Retina (tissue), 1 donor: ENCODE measurements at regions not wholly inside any gene's neighbourhood (a gene's known extent, or its start where the extent isn't known, plus 50 kb on each side); places are given as distances from the start of the nearest gene placed in this dataset.
A peak's percentile ranks its signal among the peaks of the same experiment; 100 is the strongest.

Source experiments
- DNase-seq: peaks from one replicate; pipeline ENCODE4 v3.0.0-alpha.2; 2016

- DNase-seq = peak; percentile 57
Measured at GRCh38 chr2:62364791-62365528, 141.0 kb downstream of the TMEM17 start.

- no peak for DNase-seq
Measured at GRCh38 chr2:62363166-62363565, 142.8 kb downstream of the TMEM17 start.

- DNase-seq = no peak
Measured at GRCh38 chr2:62362561-62362960, 143.4 kb downstream of the TMEM17 start.

GRCh38 chr2:62361964-62362363 is 144.0 kb downstream of the TMEM17 start:
- DNase-seq = no peak

DNA sequence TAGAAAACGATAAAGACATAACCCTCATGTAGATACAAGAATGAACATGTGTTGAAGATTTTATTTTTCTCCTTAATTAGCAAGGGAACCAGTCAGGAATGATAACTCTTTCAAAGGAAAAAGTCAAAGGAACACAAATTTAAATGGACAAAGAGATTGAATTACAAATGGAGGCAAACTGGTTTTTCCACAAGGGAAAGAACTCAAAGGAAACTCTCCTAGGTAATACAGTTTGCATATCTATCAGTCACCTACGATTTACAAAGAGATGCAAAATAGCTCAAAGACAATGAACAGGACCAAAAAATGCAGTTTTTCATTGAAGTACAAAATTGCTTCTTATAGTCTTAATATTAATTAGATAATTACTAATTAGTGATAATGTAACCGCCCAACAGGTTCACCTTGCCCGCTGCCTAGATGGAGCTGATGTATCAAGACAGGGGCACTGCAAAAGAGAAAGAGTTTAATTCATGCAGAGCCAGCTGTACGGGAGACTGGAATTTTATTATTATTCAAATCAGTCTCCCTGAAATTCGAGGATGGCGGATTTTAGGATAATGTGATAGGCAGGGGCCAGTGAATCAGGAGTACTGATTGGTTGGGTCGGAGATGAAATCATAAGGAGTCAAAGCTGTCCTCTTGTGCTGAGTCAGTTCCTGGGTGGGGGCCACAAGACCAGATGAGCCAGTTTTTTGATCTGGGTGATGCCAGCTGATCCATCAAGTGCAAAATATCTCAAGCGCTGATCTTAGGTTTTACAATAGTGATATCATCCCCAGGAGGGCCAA is 151.0 kb downstream of the TMEM17 start:
- DNase-seq = no peak

DNA sequence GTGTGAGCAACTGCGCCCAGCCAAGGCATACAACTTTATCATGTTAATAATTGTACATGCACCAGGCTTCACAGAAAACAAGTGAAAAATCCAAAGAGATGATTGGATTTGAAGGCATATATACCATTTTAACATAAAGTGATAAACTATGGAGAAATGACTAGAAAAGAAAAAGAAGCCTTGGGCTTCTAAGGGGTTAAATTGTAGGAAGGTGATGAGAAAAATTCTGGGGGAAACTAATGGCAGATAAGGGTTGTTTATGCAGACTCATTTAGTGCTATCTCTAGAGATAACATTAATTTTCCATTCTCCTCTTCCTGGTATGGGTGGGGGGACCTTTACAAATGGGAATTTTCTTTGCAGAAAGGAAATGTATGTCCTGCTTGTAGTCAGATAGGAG is 154.0 kb downstream of the TMEM17 start:
- DNase-seq = no peak

GRCh38 chr2:62349788-62350187 is 153.9 kb downstream of the B3GNT2 start:
- no peak for DNase-seq

DNA sequence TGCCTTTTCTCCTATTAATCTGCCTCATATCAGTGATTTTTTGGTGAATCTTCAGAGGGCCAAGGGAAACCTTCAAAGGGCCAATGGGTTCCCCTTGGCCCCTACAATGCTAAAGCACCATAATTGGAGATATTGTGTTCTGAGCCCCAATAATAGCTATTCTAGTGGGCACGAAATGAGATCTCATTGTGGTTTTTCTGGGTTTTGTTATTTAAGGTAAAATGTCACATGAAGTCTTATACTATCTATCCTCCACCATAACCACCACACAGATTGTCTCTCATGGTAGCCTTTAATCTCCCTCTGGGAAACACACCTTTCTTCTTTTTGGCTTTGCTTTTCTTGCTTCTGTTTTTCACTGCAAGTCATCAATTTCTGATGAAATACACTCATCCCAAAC is 152.8 kb downstream of the B3GNT2 start:
- DNase-seq = no peak

GRCh38 chr2:62347563-62348270 is 151.8 kb downstream of the B3GNT2 start:
- no peak for DNase-seq

- DNase-seq = no peak
Measured at GRCh38 chr2:62344472-62344871, 148.6 kb downstream of the B3GNT2 start.

DNA sequence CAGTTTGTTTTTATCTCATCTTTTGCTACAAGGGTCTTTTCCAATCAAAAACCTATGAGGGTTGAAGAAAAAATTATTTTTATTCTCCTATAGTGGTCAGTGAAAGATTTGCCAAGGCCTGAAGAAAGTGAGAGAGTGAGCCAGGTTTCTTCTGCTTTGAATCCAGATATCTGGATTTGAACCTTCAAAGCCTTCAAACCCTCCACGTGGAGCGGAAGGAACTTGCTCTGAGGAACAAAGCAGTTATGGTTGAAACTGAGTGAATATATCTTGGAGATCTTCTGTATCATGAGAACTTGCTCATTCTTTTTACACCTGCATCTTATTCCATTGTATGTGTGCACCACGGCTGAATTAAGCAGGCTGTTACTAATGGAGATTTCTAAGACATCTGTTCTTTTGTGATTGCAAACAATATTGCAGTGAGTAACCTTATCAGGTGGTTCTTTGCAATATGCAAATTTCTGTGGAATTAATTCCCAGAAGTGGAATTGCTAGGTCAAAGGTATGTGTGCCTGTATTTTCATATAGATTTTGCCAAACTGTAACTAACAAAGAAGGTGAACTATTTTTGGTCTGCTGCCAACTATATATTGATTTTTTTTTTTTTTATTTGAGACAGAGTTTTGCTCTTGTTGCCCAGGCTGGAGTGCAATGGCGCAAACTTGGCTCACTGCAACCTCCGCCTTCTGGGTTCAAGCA is 147.9 kb downstream of the B3GNT2 start:
- no peak for DNase-seq

DNA sequence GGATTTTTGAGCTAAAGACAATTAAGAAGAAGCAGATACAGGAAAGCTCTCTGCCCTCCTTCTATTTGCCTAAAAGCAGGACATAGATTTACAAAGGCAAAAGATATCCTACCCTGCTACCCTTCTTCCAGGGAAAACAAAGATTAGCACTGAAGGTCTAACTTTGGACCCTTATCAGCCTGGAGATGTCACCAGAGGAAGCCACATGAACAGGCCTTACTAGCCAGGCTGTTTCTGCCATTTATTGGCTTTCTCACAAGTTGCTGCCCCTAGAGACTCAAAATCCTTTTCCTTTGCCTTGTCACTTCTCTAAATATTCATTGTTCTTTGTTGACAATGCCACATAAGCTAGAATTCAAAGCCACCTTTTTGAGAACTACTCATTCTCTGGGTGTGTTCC is 147.3 kb downstream of the B3GNT2 start:
- no peak for DNase-seq

DNA sequence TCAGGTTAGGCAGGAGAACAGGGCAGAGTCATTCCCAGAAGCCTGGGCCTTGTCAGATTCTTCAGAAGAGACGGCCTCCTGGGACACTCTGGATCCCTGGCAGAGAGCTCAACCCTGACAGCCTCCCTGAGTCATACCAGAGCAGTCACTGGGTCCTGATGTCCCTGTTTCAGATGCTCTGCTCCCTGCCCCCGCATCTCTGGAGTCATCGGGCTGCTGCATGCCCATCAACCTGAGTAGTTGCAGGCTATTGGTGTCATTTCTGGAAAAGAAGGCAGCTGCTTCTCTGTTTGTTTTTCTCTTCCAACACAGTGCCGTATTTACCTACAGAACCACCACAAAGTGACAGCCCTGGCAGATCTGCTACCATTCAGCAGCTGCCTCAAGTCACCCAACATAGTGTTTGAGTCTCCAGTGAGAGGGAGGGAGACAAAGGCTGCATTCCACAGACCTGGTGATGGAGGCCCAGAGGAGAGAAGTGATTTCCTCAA is 145.1 kb downstream of the B3GNT2 start:
- peak; percentile 22 for DNase-seq

DNA sequence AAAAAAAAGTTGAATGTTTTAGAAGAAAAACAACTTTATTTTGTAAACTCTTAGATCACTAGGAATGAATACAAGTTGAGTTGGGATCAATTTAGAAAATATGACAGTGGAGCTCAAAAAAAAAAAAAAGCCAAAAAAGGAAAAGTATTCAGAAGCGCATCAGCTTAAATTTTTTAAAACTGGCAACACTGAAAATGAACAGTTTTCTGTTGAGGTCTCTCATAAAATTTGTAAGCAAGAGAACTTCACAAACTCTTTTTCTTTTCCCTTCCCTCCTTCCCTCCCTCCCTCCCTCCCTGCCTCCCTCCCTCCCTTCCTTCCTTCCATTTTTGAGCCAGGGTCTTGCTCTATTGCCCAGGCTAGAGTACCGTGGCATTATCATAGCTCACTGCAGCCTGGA is 143.9 kb downstream of the B3GNT2 start:
- no peak for DNase-seq

- no peak for DNase-seq
Measured at GRCh38 chr2:62339413-62339812, 143.5 kb downstream of the B3GNT2 start.

DNA sequence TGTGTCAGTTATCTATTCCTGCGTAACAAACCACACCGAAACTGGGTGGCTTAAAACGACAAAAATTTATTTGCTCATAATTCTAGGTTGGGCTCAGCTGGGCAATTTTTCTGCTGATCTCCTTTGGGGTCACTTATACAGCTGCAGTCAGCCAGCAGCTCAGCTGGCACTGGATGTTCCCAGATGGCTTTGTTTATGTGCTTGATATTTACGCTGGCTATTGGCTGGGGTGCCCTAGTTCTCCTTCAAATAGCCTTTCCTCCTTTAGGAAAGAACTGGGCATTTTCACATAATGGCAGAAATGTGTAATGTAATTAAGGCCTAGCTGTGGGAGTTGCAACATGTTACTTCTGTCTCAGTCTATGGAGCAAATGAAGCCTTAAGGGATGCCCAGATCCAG is 142.2 kb downstream of the B3GNT2 start:
- DNase-seq = peak; percentile 43

GRCh38 chr2:62337403-62337802 is 141.5 kb downstream of the B3GNT2 start:
- DNase-seq = no peak

DNA sequence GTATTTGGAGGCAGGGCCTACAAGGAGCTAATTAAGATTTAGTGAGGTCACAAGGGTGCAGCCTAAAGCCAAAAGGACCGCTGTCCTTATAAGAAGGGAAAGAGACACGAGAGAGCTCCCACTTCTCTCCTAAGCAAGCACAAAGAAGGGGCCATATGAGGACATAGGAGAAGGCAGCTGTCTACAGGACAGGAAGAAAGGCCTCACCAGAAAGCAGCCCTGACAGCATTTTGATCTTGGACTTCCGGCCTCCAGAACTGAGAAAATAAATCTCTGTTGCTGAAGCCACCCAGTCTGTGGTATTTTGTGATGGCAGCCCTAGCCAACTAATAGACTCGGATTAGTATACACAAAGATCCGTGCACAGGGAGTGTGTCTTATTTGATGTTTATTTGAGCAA is 139.7 kb downstream of the B3GNT2 start:
- DNase-seq = no peak

- DNase-seq = no peak
Measured at GRCh38 chr2:62334440-62335058, 138.6 kb downstream of the B3GNT2 start.

- no peak for DNase-seq
Measured at GRCh38 chr2:62334009-62334408, 138.1 kb downstream of the B3GNT2 start.

DNA sequence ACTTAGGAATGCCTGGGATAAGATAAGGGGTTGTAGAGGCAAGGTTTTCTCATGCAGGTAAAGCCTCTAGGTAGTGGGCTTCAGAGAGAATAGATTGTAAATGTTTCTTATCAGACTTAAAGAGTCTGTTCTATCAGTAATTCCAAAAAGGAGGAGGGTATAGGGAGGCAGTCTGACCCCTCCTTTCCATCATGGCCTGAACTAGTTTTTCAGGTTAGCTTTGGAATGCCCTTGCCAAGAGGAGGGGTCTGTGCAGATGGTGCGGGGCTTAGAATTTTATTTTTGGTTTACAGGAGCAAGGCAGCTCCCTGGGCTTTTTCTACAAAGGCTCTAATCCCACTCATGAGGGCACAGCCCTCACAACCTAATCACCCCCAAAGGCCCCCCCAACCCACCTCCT is 135.0 kb downstream of the B3GNT2 start:
- no peak for DNase-seq

GRCh38 chr2:62329797-62330196 is 133.9 kb downstream of the B3GNT2 start:
- DNase-seq = no peak

DNA sequence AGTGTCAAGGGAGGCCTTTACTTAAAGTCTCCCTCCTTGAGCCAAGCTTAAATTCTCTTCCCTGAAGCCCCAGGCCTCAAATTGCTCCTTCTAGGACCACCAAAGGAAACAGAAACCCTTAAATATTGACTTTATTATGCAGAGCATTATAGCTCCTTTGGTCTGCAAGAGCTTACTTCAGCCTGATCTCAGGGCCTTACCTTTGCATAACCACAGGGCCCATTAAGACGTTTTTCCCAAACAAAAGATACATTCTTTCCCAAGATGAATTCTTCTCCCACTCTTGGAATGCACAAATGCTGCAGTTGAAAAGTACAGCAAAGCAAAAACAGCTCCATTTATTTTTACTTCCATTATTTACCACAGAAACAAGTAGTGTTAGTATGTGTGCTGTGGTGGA is 130.8 kb downstream of the B3GNT2 start:
- no peak for DNase-seq
